CD4-positive, alpha-beta T cell treated with Interleukin-1 beta for 1 hour (primary cell): ENCODE measurements at regions not wholly inside any gene's neighbourhood (a gene's known extent, or its start where the extent isn't known, plus 50 kb on each side); places are given as distances from the start of the nearest gene placed in this dataset.

Experiments
- DNase-seq, 2 donors: peaks; one replicate each; pipeline ENCODE4 v3.0.0-alpha.2; 2020 to 2022

GRCh38 chr10:57864765-57865680 is 402.7 kb downstream of the IPMK start:
- no peak for DNase-seq

DNA sequence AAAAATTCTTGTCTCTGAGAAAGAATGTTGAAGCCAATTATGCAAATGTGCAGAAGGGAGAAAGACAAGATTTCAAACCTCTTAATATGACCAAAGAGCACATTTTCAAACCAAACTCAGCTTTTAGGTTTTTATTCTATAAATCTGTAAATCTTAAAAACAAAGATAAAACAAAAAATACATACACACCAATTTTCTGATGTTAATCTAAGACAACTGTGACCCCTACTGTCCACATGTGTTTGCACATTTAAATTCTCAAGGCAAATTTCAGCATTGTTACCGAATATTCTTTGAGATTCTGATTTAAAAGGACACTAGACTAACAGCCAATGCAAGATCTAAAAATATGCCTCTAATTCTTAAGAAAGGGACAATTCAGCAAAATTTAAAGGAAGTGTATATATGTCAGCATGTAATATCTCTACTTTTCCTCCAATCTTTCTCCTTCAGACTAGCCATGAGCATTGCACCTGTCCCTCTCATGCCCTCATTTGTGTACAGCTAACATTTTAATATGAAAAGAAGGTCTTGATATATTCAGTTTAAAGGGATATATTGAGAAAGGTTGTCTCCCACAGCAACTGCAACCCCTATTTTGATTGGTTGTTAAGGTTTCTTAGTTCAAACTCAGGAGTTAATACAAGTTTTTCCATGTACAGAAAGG is 417.9 kb downstream of the IPMK start:
- DNase-seq: no peak

GRCh38 chr10:57846307-57847065 is 421.2 kb downstream of the IPMK start:
- no peak for DNase-seq

DNA sequence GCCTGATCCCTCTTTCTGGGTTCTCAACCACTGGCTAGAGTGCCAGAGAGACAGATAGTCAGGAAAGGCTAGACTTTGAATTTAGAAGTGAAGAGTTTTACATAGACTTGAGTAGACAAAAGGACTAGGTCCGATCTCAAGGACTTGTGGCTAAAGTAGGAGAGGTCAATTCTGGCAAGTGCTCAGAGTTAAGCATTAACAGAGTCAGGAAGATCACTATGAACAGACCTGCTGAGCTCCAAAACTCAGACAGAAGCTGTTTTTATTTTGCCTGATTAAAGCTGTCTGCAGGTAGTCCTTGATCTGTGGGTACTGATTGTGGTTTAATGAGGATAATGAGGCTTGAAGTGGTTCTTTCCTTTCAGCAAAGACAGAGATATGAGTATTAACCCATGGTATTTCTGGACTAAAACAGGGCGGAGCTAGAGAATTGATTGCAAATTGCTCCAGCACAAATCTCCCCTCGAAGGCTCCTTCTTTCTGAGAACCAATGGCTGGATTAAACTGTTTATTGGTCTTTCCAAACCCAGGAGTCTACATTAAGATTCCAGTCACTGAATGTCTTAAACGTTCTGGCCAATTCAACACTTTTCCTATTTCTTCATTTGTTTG is 423.2 kb downstream of the IPMK start:
- DNase-seq: no peak

- DNase-seq: no peak
Observed at GRCh38 chr10:57830877-57831560, 436.7 kb downstream of the IPMK start.

DNA sequence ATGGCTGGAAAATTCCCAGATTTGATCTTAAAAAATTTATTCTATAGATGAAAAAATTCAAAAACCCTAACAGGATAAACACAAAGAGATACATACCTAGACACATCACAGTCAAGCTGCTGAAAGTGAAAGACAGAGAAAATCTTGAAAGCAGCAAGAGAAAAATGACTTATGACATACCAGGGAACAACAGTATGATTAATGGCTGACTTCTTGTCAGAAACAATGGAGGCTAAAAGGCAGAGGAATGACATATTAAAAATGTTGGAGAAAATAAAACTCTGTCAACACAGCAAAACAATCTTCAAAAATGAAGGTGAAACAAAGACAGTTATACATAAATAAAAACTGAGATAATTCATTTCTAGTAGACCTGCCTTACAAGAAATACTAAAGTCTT is 442.7 kb downstream of the IPMK start:
- DNase-seq: no peak

GRCh38 chr10:57823398-57823797 is 444.3 kb downstream of the IPMK start:
- DNase-seq: no peak

DNA sequence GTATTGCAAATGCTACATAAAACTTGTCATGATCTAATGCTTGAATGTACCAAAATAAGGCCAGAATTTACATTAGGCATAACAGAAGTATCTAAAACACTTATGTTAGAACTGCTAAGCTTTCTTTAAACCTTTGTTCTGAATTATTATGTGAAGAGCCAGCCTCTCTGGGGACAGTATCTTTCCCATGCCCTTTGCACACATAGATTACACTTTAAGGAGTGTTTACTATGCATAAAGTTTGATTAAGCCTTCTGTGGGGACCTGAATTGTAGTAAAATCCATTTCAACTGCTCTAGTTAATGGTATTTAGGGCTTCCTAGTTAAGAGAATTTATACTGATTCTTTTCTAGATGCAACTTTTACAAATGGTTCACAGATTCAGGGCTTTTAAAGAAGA is 444.7 kb downstream of the IPMK start:
- no peak for DNase-seq

GRCh38 chr10:57818522-57818921 is 449.2 kb downstream of the IPMK start:
- DNase-seq: no peak

GRCh38 chr10:57817741-57818140 is 450.0 kb downstream of the IPMK start:
- no peak for DNase-seq

DNA sequence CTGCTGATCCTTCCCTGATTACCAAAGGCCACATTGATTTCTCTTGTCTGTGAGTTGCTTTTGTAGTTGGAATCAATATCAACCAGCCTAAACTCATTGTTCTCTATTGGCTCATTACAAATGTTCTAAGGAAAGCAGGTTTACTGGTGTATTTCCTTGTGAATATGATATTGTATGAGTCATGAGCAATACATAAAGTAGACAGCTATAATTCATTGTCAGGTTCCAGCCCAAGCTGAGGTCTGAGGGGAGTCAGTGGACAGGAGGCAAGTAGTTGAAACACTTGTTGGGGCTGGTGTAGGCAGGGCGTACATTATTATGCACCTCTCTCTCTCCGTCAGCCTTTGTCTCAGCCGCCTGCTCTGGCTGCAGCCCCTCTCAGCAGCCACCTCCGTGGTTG is 451.7 kb downstream of the IPMK start:
- no peak for DNase-seq

DNA sequence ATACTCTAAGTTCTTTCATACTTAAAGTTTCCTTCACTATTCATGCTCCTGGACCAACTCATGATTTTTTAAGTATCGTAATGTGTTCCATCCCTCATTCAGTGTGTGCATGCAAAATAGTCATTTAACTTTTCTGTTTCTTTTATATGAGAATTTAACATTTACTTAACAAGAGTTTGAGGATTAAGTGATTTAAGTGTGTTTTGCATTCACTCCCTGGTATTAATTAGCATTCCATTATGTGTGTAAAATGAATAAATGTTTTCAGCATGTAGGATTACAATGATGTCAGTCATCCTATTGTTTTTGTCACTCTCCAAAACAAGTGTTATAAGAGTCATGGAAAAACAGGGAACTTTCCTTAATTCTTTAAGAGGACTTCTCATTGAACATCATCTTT is 457.7 kb downstream of the IPMK start:
- DNase-seq: no peak

GRCh38 chr10:57807906-57808305 is 459.8 kb downstream of the IPMK start:
- no peak for DNase-seq

DNA sequence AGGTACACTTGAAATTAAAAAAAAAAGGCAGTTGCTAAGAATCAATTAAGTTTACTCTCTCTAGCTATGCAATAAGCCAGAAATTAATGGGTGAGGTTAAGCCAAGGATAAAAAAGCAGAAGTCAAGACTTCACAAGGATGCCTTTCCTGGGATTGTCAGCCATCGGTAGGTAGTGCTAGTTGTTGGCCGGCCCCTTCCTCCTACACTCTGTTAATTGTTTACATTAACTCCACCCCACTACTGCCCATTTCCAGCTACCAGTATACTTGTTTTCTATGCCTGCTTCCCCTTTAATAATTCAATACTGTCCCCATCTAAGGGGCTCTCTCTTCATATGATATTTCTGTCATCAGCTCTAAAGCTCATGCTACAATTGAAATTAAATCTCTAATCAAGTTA is 461.0 kb downstream of the IPMK start:
- no peak for DNase-seq

- no peak for DNase-seq
Observed at GRCh38 chr10:57799625-57800024, 468.1 kb downstream of the IPMK start.

- DNase-seq: no peak
Observed at GRCh38 chr10:57798830-57799229, 468.9 kb downstream of the IPMK start.

DNA sequence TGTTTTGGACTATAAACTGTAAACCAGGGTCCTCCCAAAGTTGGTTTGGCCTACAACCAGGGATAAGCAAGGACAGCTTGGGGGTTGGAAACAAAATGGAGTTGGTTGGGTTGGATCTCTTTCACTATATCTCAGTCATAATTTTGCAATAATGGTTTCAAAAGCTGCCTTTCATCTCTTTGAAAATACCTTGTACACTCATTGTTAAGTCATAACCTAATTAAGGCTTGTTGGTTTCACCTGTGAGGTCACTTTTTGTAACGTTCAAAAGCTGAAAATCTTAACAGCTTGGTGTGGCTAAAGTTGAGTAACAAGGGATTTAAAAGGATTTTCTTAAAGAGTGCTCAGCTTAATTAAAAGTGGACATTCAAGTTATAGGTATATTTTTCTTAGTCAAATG is 476.1 kb downstream of the IPMK start:
- DNase-seq: no peak

GRCh38 chr10:57790703-57791102 is 477.0 kb downstream of the IPMK start:
- no peak for DNase-seq

DNA sequence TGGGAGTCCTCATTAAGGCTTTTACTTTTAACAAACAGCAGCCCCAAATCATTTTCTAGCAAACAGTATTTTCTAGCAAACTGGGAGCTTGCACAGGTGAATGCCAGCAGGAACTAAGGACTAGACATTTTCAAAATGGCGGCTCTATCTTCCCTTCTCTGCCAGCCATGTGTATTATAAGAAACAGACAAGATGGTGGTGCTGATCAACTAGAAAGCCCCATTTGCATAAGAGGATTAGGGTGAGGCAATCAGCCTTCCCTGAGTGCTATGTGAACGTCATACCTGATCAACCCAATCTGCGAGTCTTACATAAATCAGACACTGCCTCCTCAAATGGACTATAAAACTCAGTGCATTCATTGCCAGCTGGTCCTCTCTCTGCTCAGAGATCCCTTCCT is 479.6 kb downstream of the IPMK start:
- no peak for DNase-seq

GRCh38 chr10:57786850-57787750 is 480.6 kb downstream of the IPMK start:
- no peak for DNase-seq

DNA sequence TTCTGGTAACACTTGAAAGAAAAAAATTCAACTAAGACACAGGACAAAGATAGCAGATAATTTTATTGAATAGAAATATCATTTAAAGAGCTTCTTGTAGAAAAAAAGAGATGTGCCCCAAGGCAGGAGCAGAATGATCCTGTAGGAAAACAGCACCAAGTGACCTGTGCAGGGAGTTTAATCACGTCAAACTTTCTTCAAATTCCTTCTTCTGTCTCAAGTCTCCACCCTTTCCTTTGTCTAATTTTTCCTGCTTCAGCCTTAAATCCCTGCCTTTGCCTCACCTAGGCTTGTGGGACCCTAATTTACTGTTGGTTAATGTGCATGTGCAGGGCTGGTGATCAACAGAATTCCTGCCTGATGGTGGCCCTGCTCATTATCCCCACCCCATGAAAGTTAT is 481.4 kb downstream of the IPMK start:
- no peak for DNase-seq

DNA sequence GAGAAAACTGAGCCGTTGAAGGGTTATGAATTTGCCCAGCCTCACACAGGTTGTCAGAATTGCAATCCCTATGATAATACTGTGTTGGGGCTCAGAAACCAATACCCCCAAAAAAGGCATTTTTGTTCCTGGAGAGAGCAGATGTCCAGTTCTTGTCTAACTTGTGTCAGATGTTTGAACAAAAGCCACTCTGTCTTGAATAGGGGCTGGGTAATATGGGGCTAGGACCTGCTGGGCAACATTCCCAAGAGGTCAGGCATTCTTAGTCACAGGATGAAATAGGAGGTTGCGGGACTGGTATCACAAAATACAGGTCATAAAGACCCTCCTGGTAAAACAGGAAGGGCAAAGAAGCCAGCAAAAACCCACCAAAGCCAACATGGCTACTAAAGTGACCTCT is 482.1 kb downstream of the IPMK start:
- no peak for DNase-seq
